Uterus (tissue), 2 donors: ENCODE measurements at regions not wholly inside any gene's neighbourhood (a gene's known extent, or its start where the extent isn't known, plus 50 kb on each side); places are given as distances from the start of the nearest gene placed in this dataset.

Source experiments
- CTCF ChIP-seq, 4 experiments: fragments of 200-600 bp in 2 of 4; fragments of 450-650 bp in 2 of 4; sonication (generic) in 2 of 4; IDR thresholded peaks; one replicate each; pipeline ENCODE4 v1.5.1; 2016 to 2019; ENCODE audit warnings: antibody characterized with exemption in 4 of 4, mild to moderate bottlenecking in 2 of 4, moderate library complexity in 1 of 4
- POLR2A ChIP-seq, 2 donors: fragments of 450-650 bp; IDR thresholded peaks; one replicate each; pipeline ENCODE4 v1.6.1; 2016; ENCODE audit warnings: antibody characterized with exemption in 2 of 2, mild to moderate bottlenecking in 1 of 2, moderate library complexity in 1 of 2

- TF ChIP-seq CTCF (IDR thresholded peaks at IDR 0.05) (no peak), POLR2A (IDR thresholded peaks at IDR 0.05) (no peak)
These were observed 592.9 kb upstream of the PITX2 start for GRCh38 chr4:111215755-111216154.
